Fibroblast of gingiva (primary cell): ENCODE measurements at regions not wholly inside any gene's neighbourhood (a gene's known extent, or its start where the extent isn't known, plus 50 kb on each side); places are given as distances from the start of the nearest gene placed in this dataset.

Source experiments
- DNase-seq: peaks from one replicate; pipeline ENCODE4 v3.0.0-alpha.2; 2011; ENCODE audit warnings: low read depth

DNA sequence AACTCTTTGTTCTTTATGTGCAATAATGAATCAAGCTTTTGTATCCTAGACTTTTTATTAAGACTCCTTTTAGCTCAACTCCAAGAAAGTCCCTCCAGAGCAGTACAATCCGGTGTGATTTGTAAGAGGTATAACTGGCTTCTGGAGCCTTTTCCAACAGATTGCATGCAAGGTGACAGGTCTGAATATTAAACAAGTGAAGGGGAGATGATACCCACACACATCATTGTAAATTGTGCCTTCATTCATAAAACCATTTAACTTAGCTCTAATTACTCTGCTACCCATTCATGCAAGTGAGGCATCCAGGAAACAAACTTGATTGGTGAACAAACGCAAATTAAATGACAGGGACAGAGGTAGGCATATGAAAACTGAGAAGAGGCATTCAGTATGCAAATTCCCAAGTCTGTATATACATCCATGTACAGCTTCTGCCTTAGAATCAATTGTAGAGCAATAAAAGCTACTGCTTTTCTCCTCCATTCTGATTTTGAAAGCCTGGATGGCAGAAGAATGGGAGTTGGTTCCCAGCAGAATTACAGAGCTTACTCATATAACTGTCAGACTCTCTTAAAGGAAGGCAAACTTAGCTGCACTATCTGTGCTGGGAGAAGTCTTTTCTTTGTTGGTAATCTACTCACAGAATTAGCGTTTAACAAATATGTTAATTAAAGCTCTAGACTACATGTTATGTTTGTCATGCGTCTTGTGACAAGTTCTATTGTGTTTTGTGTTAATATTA, 261.0 kb upstream of the CDH6 start:
- DNase-seq, result no peak

DNA sequence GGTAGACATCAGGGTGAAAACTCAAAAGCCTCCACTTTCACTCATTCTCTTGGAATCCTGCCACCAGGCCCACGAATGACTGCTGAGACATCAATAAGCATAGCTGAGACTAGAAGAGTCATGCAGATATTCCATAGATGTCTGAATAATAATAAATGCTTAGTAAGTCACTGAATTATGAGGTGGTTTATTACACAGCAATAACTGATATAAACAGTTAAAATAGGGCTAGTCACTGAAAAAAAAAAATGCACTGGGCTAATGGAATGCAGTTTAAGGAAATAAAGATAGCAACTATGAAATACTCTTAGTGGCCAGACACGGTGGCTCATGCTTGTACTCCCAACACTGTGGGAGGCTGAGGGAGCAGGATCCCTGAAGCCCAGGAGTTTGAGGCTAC, 262.8 kb upstream of the CDH6 start:
- no peak for DNase-seq

DNA sequence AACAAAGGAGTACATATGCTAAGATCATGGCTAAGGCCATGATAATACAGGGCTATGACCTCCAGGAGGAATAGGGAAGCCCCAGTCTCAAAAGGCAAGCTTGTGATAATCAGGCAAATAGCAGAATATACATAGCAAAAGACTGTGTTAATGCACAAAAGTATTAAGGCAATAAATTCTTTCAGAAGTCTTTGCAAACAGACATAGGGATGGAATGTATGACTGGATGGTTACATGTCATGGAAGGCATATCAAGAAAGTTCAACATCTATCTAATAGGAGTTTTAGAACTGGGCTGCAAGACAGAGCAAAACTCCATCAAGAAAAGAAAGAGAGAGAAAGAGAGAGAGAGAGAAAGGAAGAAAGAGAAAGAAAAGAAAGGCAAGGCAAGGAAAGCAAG, 264.5 kb upstream of the CDH6 start:
- no peak for DNase-seq

DNA sequence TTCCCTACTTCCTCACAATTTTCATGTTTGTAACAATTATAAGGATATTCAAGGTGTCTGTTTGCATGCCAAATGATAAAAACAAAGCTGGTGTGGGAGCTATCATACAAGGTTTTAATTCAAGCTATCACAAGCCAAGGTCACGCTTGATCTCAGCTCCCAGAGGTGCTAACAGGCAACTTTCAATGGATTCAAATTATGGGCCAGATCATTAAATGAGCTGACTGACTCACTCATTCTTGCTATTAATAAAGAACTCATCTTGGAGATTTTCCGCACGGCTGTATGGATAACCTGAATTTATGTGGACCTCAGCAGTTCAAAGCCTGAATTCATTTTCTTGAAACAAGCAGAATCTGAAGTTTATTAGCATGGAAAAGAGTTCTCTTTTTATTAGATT, 267.3 kb upstream of the CDH6 start:
- no peak for DNase-seq

DNA sequence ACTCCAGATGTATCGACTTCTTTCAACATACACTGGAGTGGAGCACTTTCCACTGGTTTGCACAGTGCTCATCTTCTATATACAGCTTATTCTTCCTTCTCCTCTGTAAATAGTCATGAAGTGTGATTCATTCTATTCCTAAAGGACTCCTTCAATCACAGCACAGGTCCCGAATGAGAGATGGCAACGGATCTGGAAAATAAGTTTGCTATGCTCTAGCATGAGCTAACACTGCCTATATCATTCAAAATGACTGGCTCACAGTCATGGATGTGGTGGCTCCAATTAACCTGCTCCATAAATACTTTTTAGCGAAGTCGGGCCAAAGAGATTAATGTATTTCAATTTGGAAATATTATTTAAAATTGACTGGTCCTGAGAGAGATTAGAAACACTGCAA, 272.1 kb upstream of the CDH6 start:
- no peak for DNase-seq

DNA sequence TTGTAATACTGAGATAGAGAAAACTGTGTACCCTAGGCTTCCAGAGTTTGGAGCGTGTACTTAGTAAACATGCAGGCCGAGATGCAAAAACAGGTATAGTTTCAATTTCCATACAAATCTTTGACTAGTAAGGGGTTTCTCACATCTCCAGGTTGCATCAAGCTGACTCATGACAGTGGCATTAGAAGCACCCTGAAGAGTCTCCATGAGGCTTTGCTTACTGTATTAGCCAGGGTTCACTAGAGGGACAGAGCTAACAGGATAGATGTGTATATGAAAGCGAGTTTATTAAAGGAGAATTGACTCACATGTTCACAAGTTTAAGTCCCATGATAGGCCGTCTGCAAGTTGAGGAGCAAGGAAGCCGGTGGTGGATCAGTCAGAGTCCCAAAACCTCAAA, 275.3 kb upstream of the CDH6 start:
- DNase-seq, result no peak

DNA sequence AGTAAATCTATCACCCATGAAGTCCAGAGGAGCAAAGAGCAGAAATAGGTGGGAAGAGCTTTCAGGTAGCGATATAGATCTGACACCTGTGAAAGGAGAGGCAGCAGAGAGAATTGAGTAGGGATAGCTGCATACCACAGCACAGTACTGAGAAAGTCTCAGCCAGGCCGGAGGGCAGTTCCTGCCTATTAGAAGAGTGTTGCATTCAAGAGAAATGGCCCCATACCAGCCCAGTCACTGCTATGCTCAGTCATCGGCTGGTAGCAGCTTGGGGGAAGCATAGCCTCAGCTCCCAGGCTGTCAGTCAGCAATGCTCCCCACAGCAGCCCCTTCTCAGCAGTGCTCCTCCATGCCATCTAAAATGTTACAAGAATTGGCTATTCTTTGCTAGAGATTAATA, 285.1 kb upstream of the CDH6 start:
- no peak for DNase-seq

DNA sequence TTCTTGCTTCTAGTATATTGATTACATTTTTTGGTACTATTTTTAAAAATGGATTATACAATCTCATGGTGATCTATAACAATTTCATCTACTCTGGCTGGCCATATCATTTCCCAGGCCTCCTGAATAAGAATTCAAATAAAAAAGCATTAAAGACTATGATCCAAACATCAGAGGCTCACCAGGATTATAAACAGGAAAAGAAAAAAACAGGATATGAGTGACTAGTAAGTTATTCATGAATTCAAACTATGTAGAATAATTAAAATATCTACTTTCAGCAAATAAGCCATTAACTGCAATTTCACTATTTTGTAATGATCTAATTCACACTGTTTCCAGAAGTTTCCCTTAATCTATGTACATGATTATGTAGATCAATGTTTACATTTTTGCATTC, 293.1 kb upstream of the CDH6 start:
- DNase-seq, result no peak

DNA sequence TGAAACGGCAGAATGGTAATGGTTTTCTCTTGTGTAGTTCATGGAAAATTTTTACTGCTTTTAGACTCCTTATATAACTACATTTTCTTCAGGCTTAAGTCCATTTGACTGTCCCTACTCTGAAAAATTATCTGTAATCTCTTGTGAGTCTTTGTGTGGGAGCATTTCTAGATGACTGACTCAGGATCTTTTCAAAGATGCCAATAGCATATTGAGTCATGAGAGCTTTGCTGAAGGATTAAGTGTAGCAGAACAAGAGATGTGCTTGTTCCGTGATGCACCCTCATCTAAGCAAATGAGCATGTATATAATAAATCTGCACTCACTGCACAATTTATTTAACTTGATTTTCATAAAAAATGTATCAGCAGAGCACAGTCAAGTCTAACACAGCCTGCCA, 298.7 kb upstream of the CDH6 start:
- DNase-seq, result no peak

DNA sequence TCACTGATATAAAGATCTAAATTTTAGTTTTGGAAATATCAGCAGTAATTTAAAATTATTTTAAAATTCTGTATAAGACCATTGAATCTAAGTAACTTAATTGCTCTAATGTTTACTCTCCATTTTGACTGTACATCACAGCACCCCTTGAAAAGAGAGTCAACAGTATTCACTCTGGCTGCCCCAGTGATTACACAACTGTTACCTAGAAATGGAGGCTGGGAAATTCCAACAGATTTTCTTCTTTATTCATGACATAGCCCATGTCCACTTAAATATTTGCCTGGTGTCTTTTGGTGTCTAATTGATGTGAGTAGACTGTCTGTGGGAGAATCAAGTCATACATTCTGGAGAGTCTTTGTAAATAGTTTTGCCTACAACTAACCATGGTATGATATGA, 301.8 kb upstream of the CDH6 start:
- DNase-seq, result no peak

DNA sequence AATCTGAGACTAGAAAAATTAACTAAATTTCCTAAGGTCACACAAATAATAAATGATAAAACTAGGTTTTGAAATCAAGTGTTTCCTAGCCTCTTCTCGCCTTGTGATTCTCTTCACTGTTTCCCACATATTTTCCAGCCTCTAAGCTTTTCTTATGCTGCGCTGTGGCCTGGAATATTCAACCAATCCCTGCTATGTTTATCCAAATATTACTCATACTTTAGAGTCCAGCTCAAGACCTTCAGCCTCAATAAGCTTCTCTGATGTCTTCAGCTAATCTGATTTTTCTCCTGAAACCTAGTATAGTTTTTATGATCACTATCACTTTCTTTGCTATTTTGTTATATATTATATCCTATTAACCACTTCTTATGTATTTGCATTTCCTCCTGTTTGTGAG, 303.1 kb upstream of the CDH6 start:
- no peak for DNase-seq

DNA sequence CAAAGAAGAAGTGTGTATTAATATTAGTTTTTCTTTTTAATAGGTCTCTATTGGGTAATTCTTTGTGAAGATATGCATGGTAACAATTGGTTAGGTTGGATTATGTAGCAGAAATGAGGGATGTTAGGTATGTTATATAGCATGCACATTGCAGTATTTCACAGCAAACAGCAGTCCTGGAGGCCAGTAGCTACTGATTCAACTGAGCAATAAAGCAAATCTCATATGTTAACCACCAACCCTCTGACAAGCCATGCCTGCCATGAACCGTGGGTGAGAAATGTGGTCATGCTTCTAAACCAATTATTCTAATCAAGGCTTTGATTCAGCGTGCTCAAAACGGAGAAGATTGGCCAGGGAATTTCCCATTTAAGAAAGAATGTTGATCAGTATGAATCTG, 313.0 kb upstream of the CDH6 start:
- DNase-seq, result no peak

DNA sequence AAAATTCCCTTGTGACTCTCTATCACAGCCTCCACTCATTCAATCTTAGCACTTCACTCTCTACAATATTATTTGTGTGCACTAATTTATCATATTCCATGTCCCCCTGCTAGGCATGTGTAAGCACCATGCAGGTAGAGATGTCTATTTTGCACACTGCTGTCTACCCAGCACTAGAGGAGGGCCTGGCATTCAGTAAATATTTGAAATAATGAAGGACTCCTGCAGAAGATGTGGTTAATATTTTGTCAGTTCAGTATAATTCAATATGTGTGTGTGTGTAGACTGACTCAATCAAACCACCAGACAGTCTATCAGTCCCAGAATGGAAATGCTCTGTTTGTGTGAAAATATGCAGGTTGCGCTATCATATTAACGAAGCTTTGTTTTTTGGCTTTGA, 313.6 kb upstream of the CDH6 start:
- DNase-seq, result no peak

DNA sequence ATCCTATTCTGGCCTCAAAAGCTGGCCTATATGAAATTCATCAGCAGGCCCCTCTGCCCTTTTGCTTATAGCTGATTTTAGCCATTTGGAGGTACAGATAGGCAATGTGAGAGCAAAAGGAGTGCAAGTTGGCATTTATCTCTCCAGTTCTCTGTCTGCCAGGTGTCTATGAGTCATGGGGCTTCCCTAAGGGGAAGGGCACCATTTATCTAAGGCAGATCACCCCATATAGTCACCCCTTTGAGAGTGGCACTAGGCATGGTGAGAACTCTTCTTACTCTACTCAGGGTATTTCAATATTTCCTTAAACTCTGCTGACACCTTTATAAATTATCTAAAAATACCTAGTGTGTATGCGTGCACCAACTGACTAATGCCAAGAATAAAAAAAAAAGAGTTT, 314.7 kb upstream of the CDH6 start:
- DNase-seq, result no peak

DNA sequence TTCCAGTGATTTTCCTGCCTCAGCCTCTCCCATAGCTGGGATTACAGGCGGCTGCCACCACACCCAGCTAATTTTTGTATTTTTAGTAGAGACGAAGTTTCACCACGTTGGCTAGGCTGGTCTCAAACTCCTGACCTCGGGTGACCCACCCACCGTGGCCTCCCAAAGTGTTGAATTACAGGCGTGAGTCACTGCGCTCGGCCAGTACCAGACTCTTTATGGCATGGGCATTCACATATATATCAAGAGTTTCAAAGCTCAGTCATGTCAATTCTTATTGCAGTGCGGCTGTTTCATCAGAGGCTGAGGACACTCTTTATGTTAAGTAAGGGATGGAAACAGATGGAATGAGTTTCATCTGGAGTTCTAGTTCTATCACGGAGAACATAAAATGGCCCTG, 315.2 kb upstream of the CDH6 start:
- DNase-seq, result no peak

DNA sequence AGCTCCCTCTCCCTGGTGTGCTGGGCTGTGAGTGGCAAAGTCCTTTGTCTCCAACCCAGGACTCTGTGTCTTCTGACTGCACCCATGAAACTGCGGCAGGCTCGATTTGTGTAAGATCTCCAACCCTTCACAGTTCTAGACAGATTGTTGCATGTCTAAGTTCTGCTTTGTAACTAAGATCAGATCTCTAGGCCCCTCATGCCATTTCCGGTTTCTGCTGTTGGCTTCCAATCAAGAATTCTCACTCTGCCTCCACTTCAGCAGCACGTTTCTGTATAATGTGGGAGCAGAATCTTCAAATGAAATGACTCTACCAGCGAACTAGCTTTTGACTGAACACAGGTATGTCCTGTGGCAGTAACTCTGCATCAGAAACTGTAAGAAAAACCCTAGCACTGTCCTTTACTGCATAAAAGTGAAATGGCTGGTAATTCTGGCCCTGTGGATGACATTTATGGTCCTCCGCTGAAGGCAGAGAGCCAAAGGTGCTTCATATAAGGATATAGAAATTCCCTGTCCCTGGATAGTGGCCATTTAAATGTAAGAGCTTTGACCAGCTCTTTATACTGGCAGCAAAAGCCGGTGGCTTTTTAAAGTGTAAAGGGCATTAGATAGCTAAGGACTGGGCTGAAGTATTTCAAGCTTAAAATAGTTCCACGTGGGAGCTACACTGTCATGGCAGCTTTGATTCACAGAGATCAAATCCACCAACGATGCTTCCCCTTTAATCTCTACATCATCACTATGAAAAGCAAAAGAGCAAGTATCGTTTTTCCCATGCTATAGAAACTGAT, 319.0 kb upstream of the CDH6 start:
- DNase-seq, result no peak

DNA sequence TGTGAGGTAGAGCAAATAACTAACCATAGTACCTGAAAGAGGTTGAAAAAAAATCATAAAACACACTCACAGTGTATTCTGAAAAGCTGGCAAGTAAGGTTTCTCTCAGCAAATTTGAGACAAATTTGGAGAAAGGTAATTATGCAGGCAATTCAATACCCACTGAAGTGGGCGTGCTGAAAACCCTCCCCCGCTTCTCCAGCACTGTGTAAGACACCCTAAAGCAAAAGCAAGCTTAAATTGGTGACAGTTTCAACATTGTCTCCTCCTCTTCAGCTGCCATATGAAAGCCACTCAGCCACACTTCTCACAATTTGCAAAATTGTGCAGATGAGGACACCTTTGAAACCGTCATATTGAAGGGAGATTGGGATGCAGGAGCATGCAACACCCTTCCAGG, 322.3 kb upstream of the CDH6 start:
- DNase-seq, result no peak

DNA sequence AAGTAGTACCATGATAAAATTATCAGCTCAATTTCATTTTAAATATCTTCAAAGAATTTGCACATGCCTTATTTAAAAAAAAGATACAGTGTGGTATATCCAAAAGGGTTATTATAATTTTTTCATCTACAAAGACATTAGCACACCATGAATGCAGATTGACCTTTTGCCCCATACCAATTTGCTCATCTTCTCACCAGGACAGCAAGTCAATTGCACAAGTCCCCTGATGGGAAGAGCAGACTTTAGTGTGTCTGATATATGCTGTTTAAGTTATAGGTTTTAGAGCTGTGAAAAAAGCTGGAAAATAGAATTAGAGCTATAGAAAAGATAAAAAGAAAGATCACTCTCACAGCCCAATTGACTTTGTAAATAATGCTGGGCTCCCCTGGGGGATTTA, 325.8 kb upstream of the CDH6 start:
- no peak for DNase-seq

DNA sequence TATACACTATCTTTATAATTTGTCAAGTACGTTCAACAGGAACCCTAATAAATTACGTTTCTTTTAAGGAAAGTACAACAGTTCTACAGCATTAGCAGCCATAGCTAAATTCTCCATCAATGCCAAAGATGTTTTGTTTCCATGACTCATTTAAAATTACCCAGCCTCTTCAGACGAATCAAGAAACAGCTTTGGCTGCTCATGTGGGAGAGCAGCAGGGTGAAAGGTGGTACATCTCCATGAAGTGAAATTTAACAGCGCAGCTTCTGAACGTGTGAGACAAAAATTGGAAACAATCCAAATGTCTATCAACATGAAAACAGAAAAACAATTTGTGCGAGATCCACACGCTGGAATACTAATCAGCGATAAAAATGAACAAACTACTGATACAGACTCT, 327.3 kb upstream of the CDH6 start:
- no peak for DNase-seq

DNA sequence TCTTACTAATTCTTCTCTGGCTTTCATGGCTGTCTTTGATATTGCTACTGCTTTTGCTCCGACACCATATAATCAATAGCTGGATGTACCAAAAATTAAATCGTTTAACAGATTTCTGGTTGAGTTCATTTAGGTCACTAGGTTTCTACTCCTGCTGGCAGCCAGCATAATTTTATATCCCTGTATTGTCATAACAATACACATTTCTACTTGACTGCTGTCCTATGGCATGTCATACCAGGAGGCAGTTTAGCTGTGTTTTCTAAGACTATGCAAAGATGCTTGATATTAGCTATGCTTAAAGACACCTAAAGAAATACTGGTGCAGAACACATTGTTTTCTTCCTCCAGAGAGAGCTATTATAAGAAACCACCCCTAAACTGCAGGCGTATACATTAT, 337.2 kb upstream of the CDH6 start:
- no peak for DNase-seq

DNA sequence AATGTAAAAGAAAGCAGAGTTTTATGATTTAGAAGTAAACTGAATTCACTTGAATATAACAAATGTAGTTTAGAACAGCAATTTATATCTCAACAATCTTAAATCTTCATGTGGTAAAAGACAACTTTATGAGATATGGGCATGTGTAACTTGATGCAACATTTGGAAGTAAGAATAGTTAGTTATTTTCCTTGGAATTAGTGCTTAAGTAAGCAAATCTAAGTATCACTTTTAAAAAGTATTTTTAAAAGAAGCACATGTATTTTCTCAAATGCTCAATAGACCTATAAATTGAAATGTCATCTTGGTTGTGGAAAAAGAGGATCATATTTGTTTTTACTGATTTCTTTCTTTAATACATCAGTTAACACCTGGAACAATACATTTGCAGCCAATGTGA, 340.3 kb upstream of the CDH6 start:
- DNase-seq, result no peak

DNA sequence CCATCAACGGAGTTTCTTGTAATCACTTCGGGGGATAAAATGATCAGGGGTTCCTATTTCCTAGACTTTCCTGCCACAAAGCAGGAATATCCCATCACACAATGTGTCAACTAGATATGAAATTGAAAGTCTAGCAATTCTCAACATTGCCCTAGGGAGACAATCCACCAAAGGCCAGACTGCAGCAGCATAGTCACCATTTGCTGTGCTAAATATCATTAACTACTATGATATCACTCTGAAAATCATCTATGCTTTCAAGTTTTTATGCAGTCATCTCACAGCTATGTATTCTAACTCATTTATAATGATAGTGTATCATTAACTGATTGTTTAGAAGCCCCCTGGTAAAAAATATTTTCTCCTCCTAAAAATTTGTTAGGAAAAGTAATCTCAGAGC, 342.6 kb upstream of the CDH6 start:
- DNase-seq, result no peak

DNA sequence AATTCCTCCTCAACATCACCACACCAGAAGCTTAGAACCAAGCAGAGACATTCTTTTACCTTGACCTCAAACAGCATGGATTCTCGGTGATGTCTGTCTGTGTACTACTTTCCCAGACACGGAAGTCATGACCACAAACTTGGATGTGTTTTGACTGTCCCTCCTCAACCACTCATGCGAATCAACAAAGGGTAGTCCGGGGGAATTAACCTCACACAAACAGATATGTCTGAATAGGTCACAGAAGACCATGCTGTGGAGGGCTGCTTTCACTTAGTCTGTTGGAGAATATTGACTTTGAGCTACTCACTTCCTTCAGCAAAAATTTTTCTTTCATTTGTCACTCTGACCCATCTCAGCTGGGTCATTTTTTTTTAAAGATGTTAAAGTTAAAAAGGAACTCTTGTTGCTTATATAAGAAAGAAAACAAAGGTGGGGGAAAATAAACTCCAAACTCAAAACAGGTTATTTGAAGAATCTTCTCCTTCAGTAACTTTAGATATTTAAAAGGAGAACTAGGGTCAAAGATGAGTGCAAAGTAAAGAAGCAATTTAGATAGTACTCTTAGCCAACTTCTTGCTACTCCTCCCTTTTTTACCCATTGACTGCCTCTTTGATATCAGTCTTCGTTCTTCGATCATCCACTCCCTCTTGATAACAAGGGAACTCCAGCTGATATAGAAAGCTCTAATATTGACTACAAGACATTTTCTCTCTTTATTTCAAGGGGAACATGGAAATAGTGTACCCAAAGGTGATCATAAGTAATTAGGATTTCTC, 343.4 kb upstream of the CDH6 start:
- DNase-seq, result peak; percentile 1
